ENCODE measurements at regions not wholly inside any gene's neighbourhood (a gene's known extent, or its start where the extent isn't known, plus 50 kb on each side); places are given as distances from the start of the nearest gene placed in this dataset.
"Not testable (repeated sequence)": the region's sequence is repeated elsewhere in the genome, so short reads cannot be mapped to it uniquely, and the experiment has no call there.

GRCh38 chr6:58237124-58237523 is 919.7 kb downstream of the PRIM2 start:
- DNase-seq (ENCODE audit: low spot score); in situ Hi-C loops (cut with HindIII; ENCODE audit: low sequenced_read_pairs): not testable (repeated sequence)

GRCh38 chr6:58238421-58238820 is 921.0 kb downstream of the PRIM2 start:
- DNase-seq (ENCODE audit: low spot score); in situ Hi-C loops (cut with HindIII; ENCODE audit: low sequenced_read_pairs): not testable (repeated sequence)

GRCh38 chr6:58257625-58258024 is 940.2 kb downstream of the PRIM2 start:
- in situ Hi-C loops (cut with HindIII; ENCODE audit: low sequenced_read_pairs); DNase-seq (ENCODE audit: low spot score): not testable (repeated sequence)

GRCh38 chr6:58290177-58290576 is 972.7 kb downstream of the PRIM2 start:
- in situ Hi-C loops (cut with HindIII; ENCODE audit: low sequenced_read_pairs): no loop called here
- DNase-seq (ENCODE audit: low spot score): no peak

- in situ Hi-C loops (cut with HindIII; ENCODE audit: low sequenced_read_pairs); DNase-seq (ENCODE audit: low spot score): not testable (repeated sequence)
Observed at GRCh38 chr6:58291319-58291718, 973.9 kb downstream of the PRIM2 start.

- in situ Hi-C loops (cut with HindIII; ENCODE audit: low sequenced_read_pairs); DNase-seq (ENCODE audit: low spot score): not testable (repeated sequence)
Observed at GRCh38 chr6:58307901-58308300, 990.5 kb downstream of the PRIM2 start.

GRCh38 chr6:58332108-58332507 is 1014.7 kb downstream of the PRIM2 start:
- DNase-seq (ENCODE audit: low spot score); in situ Hi-C loops (cut with HindIII; ENCODE audit: low sequenced_read_pairs): not testable (repeated sequence)

GRCh38 chr6:58342287-58342686 is 1024.9 kb downstream of the PRIM2 start:
- in situ Hi-C loops (cut with HindIII; ENCODE audit: low sequenced_read_pairs): not testable (repeated sequence)

GRCh38 chr6:58347534-58347933 is 1030.1 kb downstream of the PRIM2 start:
- not testable (repeated sequence) for DNase-seq (ENCODE audit: low spot score)

More at GRCh38 chr6:58342287-58342686, 1024.9 kb downstream of the PRIM2 start:
- not testable (repeated sequence) for DNase-seq (ENCODE audit: low spot score)

GRCh38 chr6:58351619-58352018 is 1034.2 kb downstream of the PRIM2 start:
- in situ Hi-C loops (cut with HindIII; ENCODE audit: low sequenced_read_pairs); DNase-seq (ENCODE audit: low spot score): not testable (repeated sequence)

More at GRCh38 chr6:58347534-58347933, 1030.1 kb downstream of the PRIM2 start:
- in situ Hi-C loops (cut with HindIII; ENCODE audit: low sequenced_read_pairs): not testable (repeated sequence)

- in situ Hi-C loops (cut with HindIII; ENCODE audit: low sequenced_read_pairs): not testable (repeated sequence)
Observed at GRCh38 chr6:58358452-58358851, 1041.0 kb downstream of the PRIM2 start.

GRCh38 chr6:58365856-58366255 is 1048.4 kb downstream of the PRIM2 start:
- DNase-seq (ENCODE audit: low spot score); in situ Hi-C loops (cut with HindIII; ENCODE audit: low sequenced_read_pairs): not testable (repeated sequence)

More at GRCh38 chr6:58358452-58358851, 1041.0 kb downstream of the PRIM2 start:
- not testable (repeated sequence) for DNase-seq (ENCODE audit: low spot score)

GRCh38 chr6:58406659-58407058 is 1089.2 kb downstream of the PRIM2 start:
- DNase-seq (ENCODE audit: low spot score); in situ Hi-C loops (cut with HindIII; ENCODE audit: low sequenced_read_pairs): not testable (repeated sequence)

- in situ Hi-C loops (cut with HindIII; ENCODE audit: low sequenced_read_pairs): no loop called here
- no peak for DNase-seq (ENCODE audit: low spot score)
Observed at GRCh38 chr6:58419321-58419720, 1101.9 kb downstream of the PRIM2 start.
